GM23338 (cell line): ENCODE measurements at regions not wholly inside any gene's neighbourhood (a gene's known extent, or its start where the extent isn't known, plus 50 kb on each side); places are given as distances from the start of the nearest gene placed in this dataset.

Source experiments
- ATAC-seq: fragments of 200-7000 bp; cut with Tn5 transposase; 3 replicates; pipeline ENCODE4 v1.9.1; 2020
- DNase-seq: peaks from one replicate; pipeline ENCODE4 v3.0.0-alpha.2; 2015; ENCODE audit warnings: low spot score
- H2AFZ ChIP-seq: fragments of 200-600 bp; sonication (generic); 2 replicates; pipeline ENCODE4 v1.8.0; 2016; ENCODE audit warnings: antibody characterized with exemption, mild to moderate bottlenecking, moderate library complexity
- H3F3A ChIP-seq: fragments of 200-600 bp; sonication (generic); replicated peaks from 2 replicates; pipeline ENCODE4 v1.8.0; 2017; ENCODE audit warnings: antibody characterized with exemption, mixed run types, low read depth
- H3K27ac ChIP-seq: fragments of 200-600 bp; sonication (generic); 2 replicates; pipeline ENCODE4 v1.6.1; 2016; ENCODE audit warnings: low read depth
- H3K27me3 ChIP-seq: fragments of 200-600 bp; sonication (generic); 2 replicates; pipeline ENCODE4 v1.8.0; 2016; ENCODE audit warnings: mild to moderate bottlenecking, mixed run types, moderate library complexity; ENCODE audit not compliant: insufficient read depth
- H3K36me3 ChIP-seq: fragments of 200-600 bp; sonication (generic); 2 replicates; pipeline ENCODE4 v1.8.0; 2016; ENCODE audit warnings: mild to moderate bottlenecking; ENCODE audit not compliant: insufficient read depth
- H3K4me1 ChIP-seq: fragments of 200-600 bp; sonication (generic); 2 replicates; pipeline ENCODE4 v1.8.0; 2016; ENCODE audit warnings: mild to moderate bottlenecking, moderate library complexity; ENCODE audit not compliant: insufficient read depth
- H3K4me2 ChIP-seq: fragments of 200-600 bp; sonication (generic); 2 replicates; pipeline ENCODE4 v1.7.1; 2017; ENCODE audit warnings: mixed run types
- H3K4me3 ChIP-seq: fragments of 200-600 bp; sonication (generic); 2 replicates; pipeline ENCODE4 v1.6.1; 2016; ENCODE audit warnings: mixed run types
- H3K79me2 ChIP-seq: fragments of 200-600 bp; sonication (generic); replicated peaks from 2 replicates; pipeline ENCODE4 v1.8.0; 2017; ENCODE audit warnings: mild to moderate bottlenecking; ENCODE audit not compliant: insufficient read depth
- H3K9me2 ChIP-seq: fragments of 200-600 bp; sonication (generic); 2 replicates; pipeline ENCODE4 v1.8.0; 2017; ENCODE audit not compliant: insufficient read depth
- H4K20me1 ChIP-seq: fragments of 200-600 bp; sonication (generic); replicated peaks from 2 replicates; pipeline ENCODE4 v1.8.0; 2017; ENCODE audit warnings: mild to moderate bottlenecking; ENCODE audit not compliant: insufficient read depth
- H3K27ac Mint-ChIP-seq: 2 replicates; pipeline ENCODE4 v1.8.0; 2020; ENCODE audit warnings: inconsistent platforms, mild to moderate bottlenecking, moderate library complexity, mixed read lengths
- H3K27me3 Mint-ChIP-seq: 3 replicates; pipeline ENCODE4 v1.8.0; 2022; ENCODE audit warnings: low read depth, mild to moderate bottlenecking, moderate library complexity, mixed read lengths, inconsistent platforms; ENCODE audit not compliant: insufficient read depth, poor library complexity
- H3K36me3 Mint-ChIP-seq: 3 replicates; pipeline ENCODE4 v1.8.0; 2021; ENCODE audit warnings: low read depth, mild to moderate bottlenecking, inconsistent platforms, moderate library complexity, mixed read lengths
- H3K4me1 Mint-ChIP-seq: 3 replicates; pipeline ENCODE4 v1.8.0; 2020; ENCODE audit warnings: mild to moderate bottlenecking, inconsistent platforms, mixed read lengths
- H3K4me3 Mint-ChIP-seq: 3 replicates; pipeline ENCODE4 v1.8.0; 2021; ENCODE audit warnings: moderate library complexity, mild to moderate bottlenecking, inconsistent platforms, mixed read lengths
- H3K9me3 Mint-ChIP-seq: 3 replicates; pipeline ENCODE4 v1.8.0; 2020; ENCODE audit warnings: moderate library complexity, mild to moderate bottlenecking, inconsistent platforms, mixed read lengths
- CREB1 ChIP-seq: fragments of 250-450 bp; sonication (Bioruptor Pico); IDR thresholded peaks from 2 replicates; pipeline ENCODE4 v1.5.0; 2020; ENCODE audit warnings: low read depth, mild to moderate bottlenecking, moderate library complexity
- EZH2 ChIP-seq: fragments of 200-600 bp; sonication (generic); IDR thresholded peaks from one replicate; pipeline ENCODE4 v1.8.0; 2017; ENCODE audit warnings: antibody characterized with exemption, mild to moderate bottlenecking, low read depth; ENCODE audit not compliant: unreplicated experiment
- EZH2phosphoT487 ChIP-seq: fragments of 200-600 bp; sonication (generic); IDR thresholded peaks from one replicate; pipeline ENCODE4 v1.8.1; 2018; ENCODE audit warnings: antibody characterized with exemption; ENCODE audit not compliant: unreplicated experiment
- JUNB ChIP-seq: IDR thresholded peaks from one replicate; pipeline ENCODE4 v1.6.1; 2016; ENCODE audit warnings: antibody characterized with exemption; ENCODE audit not compliant: unreplicated experiment
- NANOG ChIP-seq: IDR thresholded peaks from 2 replicates; pipeline ENCODE4 v1.6.1; 2016; ENCODE audit warnings: antibody characterized with exemption, borderline replicate concordance
- POLR2AphosphoS5 ChIP-seq: IDR thresholded peaks from 2 replicates; pipeline ENCODE4 v1.6.1; 2016; ENCODE audit warnings: antibody characterized with exemption, low read depth
- STAT1 ChIP-seq: IDR thresholded peaks from one replicate; pipeline ENCODE4 v1.6.1; 2016; ENCODE audit warnings: antibody characterized with exemption; ENCODE audit not compliant: unreplicated experiment
- ZNF114 ChIP-seq: fragments of 250-450 bp; sonication (Bioruptor Pico); IDR thresholded peaks from 2 replicates; pipeline ENCODE4 v1.5.0; 2020; ENCODE audit warnings: mild to moderate bottlenecking, moderate library complexity
- ZNF331 ChIP-seq: fragments of 250-450 bp; sonication (Bioruptor Pico); IDR thresholded peaks from 2 replicates; pipeline ENCODE4 v1.5.0; 2020; ENCODE audit warnings: low read depth, mild to moderate bottlenecking, moderate library complexity
- TF ChIP-seq, protein P1 (sequence below): IDR thresholded peaks from one replicate; pipeline ENCODE4 v1.6.1; 2018; ENCODE audit warnings: antibody characterized with exemption; ENCODE audit not compliant: unreplicated experiment
- TF ChIP-seq, protein P2 (sequence below): fragments of 250-450 bp; sonication (Bioruptor Pico); IDR thresholded peaks from 2 replicates; pipeline ENCODE4 v1.5.0; 2020; ENCODE audit warnings: mild to moderate bottlenecking, moderate library complexity

GRCh38 chr1:193973428-193973827 lies 787.0 kb upstream of the B3GALT2 start:
- Histone ChIP-seq H3K27ac (no peak overlapping the region), H3K4me3 (no peak overlapping the region), H3K9me2 (no peaks in the 10 kb centered on the region), H3K27me3 (no peaks in the 10 kb centered on the region), H3F3A (no peaks in the 10 kb centered on the region), H3K36me3 (no peaks in the 10 kb centered on the region), H2AFZ (peak overlapping the region; percentile 63; the same call in 1 of the 2 replicates), H3K4me2 (no peak overlapping the region), H3K4me1 (no peaks in the 10 kb centered on the region), H3K79me2 (no peaks in the 10 kb centered on the region), H4K20me1 (no peaks in the 10 kb centered on the region)
- DNase-seq (no peak), ATAC-seq (no peak)
- Mint-ChIP-seq H3K4me1 (no peaks in the 10 kb centered on the region), H3K9me3 (no peaks in the 10 kb centered on the region), H3K27me3 (no peaks in the 10 kb centered on the region), H3K36me3 (no peaks in the 10 kb centered on the region), H3K27ac (no peak overlapping the region), H3K4me3 (no peak overlapping the region)
- TF ChIP-seq, protein P1, sequence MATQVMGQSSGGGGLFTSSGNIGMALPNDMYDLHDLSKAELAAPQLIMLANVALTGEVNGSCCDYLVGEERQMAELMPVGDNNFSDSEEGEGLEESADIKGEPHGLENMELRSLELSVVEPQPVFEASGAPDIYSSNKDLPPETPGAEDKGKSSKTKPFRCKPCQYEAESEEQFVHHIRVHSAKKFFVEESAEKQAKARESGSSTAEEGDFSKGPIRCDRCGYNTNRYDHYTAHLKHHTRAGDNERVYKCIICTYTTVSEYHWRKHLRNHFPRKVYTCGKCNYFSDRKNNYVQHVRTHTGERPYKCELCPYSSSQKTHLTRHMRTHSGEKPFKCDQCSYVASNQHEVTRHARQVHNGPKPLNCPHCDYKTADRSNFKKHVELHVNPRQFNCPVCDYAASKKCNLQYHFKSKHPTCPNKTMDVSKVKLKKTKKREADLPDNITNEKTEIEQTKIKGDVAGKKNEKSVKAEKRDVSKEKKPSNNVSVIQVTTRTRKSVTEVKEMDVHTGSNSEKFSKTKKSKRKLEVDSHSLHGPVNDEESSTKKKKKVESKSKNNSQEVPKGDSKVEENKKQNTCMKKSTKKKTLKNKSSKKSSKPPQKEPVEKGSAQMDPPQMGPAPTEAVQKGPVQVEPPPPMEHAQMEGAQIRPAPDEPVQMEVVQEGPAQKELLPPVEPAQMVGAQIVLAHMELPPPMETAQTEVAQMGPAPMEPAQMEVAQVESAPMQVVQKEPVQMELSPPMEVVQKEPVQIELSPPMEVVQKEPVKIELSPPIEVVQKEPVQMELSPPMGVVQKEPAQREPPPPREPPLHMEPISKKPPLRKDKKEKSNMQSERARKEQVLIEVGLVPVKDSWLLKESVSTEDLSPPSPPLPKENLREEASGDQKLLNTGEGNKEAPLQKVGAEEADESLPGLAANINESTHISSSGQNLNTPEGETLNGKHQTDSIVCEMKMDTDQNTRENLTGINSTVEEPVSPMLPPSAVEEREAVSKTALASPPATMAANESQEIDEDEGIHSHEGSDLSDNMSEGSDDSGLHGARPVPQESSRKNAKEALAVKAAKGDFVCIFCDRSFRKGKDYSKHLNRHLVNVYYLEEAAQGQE: no peak
- TF ChIP-seq ZNF114 (CRISPR knock-in tag): no peak
- TF ChIP-seq POLR2AphosphoS5: no peak
- no peak for TF ChIP-seq EZH2phosphoT487
- TF ChIP-seq CREB1 (CRISPR knock-in tag): no peak
- no peak for TF ChIP-seq NANOG
- no peak for TF ChIP-seq JUNB
- no peak for TF ChIP-seq ZNF331 (CRISPR knock-in tag)
- no peak for TF ChIP-seq EZH2
- TF ChIP-seq STAT1: no peak
- TF ChIP-seq, protein P2, sequence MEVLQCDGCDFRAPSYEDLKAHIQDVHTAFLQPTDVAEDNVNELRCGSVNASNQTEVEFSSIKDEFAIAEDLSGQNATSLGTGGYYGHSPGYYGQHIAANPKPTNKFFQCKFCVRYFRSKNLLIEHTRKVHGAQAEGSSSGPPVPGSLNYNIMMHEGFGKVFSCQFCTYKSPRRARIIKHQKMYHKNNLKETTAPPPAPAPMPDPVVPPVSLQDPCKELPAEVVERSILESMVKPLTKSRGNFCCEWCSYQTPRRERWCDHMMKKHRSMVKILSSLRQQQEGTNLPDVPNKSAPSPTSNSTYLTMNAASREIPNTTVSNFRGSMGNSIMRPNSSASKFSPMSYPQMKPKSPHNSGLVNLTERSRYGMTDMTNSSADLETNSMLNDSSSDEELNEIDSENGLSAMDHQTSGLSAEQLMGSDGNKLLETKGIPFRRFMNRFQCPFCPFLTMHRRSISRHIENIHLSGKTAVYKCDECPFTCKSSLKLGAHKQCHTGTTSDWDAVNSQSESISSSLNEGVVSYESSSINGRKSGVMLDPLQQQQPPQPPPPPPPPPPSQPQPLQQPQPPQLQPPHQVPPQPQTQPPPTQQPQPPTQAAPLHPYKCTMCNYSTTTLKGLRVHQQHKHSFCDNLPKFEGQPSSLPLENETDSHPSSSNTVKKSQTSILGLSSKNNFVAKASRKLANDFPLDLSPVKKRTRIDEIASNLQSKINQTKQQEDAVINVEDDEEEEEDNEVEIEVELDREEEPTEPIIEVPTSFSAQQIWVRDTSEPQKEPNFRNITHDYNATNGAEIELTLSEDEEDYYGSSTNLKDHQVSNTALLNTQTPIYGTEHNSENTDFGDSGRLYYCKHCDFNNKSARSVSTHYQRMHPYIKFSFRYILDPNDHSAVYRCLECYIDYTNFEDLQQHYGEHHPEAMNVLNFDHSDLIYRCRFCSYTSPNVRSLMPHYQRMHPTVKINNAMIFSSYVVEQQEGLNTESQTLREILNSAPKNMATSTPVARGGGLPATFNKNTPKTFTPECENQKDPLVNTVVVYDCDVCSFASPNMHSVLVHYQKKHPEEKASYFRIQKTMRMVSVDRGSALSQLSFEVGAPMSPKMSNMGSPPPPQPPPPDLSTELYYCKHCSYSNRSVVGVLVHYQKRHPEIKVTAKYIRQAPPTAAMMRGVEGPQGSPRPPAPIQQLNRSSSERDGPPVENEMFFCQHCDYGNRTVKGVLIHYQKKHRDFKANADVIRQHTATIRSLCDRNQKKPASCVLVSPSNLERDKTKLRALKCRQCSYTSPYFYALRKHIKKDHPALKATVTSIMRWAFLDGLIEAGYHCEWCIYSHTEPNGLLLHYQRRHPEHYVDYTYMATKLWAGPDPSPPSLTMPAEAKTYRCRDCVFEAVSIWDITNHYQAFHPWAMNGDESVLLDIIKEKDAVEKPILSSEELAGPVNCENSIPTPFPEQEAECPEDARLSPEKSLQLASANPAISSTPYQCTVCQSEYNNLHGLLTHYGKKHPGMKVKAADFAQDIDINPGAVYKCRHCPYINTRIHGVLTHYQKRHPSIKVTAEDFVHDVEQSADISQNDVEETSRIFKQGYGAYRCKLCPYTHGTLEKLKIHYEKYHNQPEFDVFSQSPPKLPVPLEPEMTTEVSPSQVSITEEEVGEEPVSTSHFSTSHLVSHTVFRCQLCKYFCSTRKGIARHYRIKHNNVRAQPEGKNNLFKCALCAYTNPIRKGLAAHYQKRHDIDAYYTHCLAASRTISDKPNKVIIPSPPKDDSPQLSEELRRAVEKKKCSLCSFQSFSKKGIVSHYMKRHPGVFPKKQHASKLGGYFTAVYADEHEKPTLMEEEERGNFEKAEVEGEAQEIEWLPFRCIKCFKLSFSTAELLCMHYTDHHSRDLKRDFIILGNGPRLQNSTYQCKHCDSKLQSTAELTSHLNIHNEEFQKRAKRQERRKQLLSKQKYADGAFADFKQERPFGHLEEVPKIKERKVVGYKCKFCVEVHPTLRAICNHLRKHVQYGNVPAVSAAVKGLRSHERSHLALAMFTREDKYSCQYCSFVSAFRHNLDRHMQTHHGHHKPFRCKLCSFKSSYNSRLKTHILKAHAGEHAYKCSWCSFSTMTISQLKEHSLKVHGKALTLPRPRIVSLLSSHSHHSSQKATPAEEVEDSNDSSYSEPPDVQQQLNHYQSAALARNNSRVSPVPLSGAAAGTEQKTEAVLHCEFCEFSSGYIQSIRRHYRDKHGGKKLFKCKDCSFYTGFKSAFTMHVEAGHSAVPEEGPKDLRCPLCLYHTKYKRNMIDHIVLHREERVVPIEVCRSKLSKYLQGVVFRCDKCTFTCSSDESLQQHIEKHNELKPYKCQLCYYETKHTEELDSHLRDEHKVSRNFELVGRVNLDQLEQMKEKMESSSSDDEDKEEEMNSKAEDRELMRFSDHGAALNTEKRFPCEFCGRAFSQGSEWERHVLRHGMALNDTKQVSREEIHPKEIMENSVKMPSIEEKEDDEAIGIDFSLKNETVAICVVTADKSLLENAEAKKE (CRISPR knock-in tag): no peak
